ENCODE measurements at regions not wholly inside any gene's neighbourhood (a gene's known extent, or its start where the extent isn't known, plus 50 kb on each side); places are given as distances from the start of the nearest gene placed in this dataset.

GRCh38 chr14:87432698-87433097 lies 560.3 kb downstream of the GALC start:
- no peak overlapping the region for H2AFZ ChIP-seq
- H3K9me3 Mint-ChIP-seq = no peaks in the 10 kb centered on the region; the same call in 2 of the 3 replicates
- TF ChIP-seq, protein P1, sequence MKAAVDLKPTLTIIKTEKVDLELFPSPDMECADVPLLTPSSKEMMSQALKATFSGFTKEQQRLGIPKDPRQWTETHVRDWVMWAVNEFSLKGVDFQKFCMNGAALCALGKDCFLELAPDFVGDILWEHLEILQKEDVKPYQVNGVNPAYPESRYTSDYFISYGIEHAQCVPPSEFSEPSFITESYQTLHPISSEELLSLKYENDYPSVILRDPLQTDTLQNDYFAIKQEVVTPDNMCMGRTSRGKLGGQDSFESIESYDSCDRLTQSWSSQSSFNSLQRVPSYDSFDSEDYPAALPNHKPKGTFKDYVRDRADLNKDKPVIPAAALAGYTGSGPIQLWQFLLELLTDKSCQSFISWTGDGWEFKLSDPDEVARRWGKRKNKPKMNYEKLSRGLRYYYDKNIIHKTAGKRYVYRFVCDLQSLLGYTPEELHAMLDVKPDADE (IDR thresholded peaks at IDR 0.05) = no peak
- TF ChIP-seq NANOG (IDR thresholded peaks at IDR 0.05; ENCODE audit: borderline replicate concordance) = no peak
- no peak for TF ChIP-seq EZH2 (IDR thresholded peaks at IDR 0.05; ENCODE audit: low read depth, unreplicated experiment)
- no peak for TF ChIP-seq EZH2phosphoT487 (IDR thresholded peaks at IDR 0.05; ENCODE audit: unreplicated experiment)
- no peak for TF ChIP-seq REST (IDR thresholded peaks at IDR 0.05; ENCODE audit: unreplicated experiment)
- TF ChIP-seq JUNB (IDR thresholded peaks at IDR 0.05; ENCODE audit: unreplicated experiment) = no peak
- no peak for TF ChIP-seq POLR2AphosphoS5 (IDR thresholded peaks at IDR 0.05; ENCODE audit: low read depth)
- TF ChIP-seq ZNF331 (CRISPR knock-in tag; IDR thresholded peaks at IDR 0.05; ENCODE audit: low read depth) = no peak
- no peak for TF ChIP-seq CREB1 (CRISPR knock-in tag; IDR thresholded peaks at IDR 0.05; ENCODE audit: low read depth)
- no peak for TF ChIP-seq ZNF114 (CRISPR knock-in tag; IDR thresholded peaks at IDR 0.05)
- no peak for TF ChIP-seq STAT1 (IDR thresholded peaks at IDR 0.05; ENCODE audit: unreplicated experiment)
- TF ChIP-seq, protein P2, sequence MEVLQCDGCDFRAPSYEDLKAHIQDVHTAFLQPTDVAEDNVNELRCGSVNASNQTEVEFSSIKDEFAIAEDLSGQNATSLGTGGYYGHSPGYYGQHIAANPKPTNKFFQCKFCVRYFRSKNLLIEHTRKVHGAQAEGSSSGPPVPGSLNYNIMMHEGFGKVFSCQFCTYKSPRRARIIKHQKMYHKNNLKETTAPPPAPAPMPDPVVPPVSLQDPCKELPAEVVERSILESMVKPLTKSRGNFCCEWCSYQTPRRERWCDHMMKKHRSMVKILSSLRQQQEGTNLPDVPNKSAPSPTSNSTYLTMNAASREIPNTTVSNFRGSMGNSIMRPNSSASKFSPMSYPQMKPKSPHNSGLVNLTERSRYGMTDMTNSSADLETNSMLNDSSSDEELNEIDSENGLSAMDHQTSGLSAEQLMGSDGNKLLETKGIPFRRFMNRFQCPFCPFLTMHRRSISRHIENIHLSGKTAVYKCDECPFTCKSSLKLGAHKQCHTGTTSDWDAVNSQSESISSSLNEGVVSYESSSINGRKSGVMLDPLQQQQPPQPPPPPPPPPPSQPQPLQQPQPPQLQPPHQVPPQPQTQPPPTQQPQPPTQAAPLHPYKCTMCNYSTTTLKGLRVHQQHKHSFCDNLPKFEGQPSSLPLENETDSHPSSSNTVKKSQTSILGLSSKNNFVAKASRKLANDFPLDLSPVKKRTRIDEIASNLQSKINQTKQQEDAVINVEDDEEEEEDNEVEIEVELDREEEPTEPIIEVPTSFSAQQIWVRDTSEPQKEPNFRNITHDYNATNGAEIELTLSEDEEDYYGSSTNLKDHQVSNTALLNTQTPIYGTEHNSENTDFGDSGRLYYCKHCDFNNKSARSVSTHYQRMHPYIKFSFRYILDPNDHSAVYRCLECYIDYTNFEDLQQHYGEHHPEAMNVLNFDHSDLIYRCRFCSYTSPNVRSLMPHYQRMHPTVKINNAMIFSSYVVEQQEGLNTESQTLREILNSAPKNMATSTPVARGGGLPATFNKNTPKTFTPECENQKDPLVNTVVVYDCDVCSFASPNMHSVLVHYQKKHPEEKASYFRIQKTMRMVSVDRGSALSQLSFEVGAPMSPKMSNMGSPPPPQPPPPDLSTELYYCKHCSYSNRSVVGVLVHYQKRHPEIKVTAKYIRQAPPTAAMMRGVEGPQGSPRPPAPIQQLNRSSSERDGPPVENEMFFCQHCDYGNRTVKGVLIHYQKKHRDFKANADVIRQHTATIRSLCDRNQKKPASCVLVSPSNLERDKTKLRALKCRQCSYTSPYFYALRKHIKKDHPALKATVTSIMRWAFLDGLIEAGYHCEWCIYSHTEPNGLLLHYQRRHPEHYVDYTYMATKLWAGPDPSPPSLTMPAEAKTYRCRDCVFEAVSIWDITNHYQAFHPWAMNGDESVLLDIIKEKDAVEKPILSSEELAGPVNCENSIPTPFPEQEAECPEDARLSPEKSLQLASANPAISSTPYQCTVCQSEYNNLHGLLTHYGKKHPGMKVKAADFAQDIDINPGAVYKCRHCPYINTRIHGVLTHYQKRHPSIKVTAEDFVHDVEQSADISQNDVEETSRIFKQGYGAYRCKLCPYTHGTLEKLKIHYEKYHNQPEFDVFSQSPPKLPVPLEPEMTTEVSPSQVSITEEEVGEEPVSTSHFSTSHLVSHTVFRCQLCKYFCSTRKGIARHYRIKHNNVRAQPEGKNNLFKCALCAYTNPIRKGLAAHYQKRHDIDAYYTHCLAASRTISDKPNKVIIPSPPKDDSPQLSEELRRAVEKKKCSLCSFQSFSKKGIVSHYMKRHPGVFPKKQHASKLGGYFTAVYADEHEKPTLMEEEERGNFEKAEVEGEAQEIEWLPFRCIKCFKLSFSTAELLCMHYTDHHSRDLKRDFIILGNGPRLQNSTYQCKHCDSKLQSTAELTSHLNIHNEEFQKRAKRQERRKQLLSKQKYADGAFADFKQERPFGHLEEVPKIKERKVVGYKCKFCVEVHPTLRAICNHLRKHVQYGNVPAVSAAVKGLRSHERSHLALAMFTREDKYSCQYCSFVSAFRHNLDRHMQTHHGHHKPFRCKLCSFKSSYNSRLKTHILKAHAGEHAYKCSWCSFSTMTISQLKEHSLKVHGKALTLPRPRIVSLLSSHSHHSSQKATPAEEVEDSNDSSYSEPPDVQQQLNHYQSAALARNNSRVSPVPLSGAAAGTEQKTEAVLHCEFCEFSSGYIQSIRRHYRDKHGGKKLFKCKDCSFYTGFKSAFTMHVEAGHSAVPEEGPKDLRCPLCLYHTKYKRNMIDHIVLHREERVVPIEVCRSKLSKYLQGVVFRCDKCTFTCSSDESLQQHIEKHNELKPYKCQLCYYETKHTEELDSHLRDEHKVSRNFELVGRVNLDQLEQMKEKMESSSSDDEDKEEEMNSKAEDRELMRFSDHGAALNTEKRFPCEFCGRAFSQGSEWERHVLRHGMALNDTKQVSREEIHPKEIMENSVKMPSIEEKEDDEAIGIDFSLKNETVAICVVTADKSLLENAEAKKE (CRISPR knock-in tag; IDR thresholded peaks at IDR 0.05) = no peak
- TF ChIP-seq, protein P3, sequence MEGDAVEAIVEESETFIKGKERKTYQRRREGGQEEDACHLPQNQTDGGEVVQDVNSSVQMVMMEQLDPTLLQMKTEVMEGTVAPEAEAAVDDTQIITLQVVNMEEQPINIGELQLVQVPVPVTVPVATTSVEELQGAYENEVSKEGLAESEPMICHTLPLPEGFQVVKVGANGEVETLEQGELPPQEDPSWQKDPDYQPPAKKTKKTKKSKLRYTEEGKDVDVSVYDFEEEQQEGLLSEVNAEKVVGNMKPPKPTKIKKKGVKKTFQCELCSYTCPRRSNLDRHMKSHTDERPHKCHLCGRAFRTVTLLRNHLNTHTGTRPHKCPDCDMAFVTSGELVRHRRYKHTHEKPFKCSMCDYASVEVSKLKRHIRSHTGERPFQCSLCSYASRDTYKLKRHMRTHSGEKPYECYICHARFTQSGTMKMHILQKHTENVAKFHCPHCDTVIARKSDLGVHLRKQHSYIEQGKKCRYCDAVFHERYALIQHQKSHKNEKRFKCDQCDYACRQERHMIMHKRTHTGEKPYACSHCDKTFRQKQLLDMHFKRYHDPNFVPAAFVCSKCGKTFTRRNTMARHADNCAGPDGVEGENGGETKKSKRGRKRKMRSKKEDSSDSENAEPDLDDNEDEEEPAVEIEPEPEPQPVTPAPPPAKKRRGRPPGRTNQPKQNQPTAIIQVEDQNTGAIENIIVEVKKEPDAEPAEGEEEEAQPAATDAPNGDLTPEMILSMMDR (conservative IDR thresholded peaks at IDR 0.05; ENCODE audit: low read depth in 2 of 2) = no peak
- H4K20me1 ChIP-seq (replicated peaks; ENCODE audit: insufficient read depth) = no peaks in the 10 kb centered on the region
- no peak overlapping the region for H3K4me3 Mint-ChIP-seq
- no peaks in the 10 kb centered on the region for H3K9me2 ChIP-seq (ENCODE audit: insufficient read depth)
- H3K79me2 ChIP-seq (replicated peaks; ENCODE audit: insufficient read depth) = no peaks in the 10 kb centered on the region
- peaks cover 1% of the 10 kb centered on the region for H3K27me3 Mint-ChIP-seq (ENCODE audit: insufficient read depth, low read depth, poor library complexity)
- H3K36me3 Mint-ChIP-seq (ENCODE audit: low read depth) = no peaks in the 10 kb centered on the region
- H3K27ac Mint-ChIP-seq = no peak overlapping the region
- H3K4me2 ChIP-seq = no peak overlapping the region
- no peaks in the 10 kb centered on the region for H3K36me3 ChIP-seq (ENCODE audit: insufficient read depth)
- H3K4me1 Mint-ChIP-seq = peaks cover 7% of the 10 kb centered on the region
- H3K4me1 ChIP-seq (ENCODE audit: insufficient read depth) = peaks cover 4% of the 10 kb centered on the region; the same call in 1 of the 2 replicates
- DNase-seq (ENCODE audit: low spot score) (no peak), ATAC-seq (no peak)
- H3K4me3 ChIP-seq = no peak overlapping the region
- H3F3A ChIP-seq (replicated peaks; ENCODE audit: low read depth) = no peaks in the 10 kb centered on the region
- H3K27ac ChIP-seq (ENCODE audit: low read depth) = no peak overlapping the region
- no peaks in the 10 kb centered on the region for H3K27me3 ChIP-seq (ENCODE audit: insufficient read depth)

All from GM23338 (cell line).